ENCODE measurements at regions not wholly inside any gene's neighbourhood (a gene's known extent, or its start where the extent isn't known, plus 50 kb on each side); places are given as distances from the start of the nearest gene placed in this dataset.

GRCh38 chr6:11350294-11350693 lies 117.8 kb upstream of the NEDD9 start:
- peak; percentile 99 for DNase-seq

- DNase-seq: no peak
Observed at GRCh38 chr6:11349880-11350279, 117.4 kb upstream of the NEDD9 start.

GRCh38 chr6:11346516-11346915 lies 114.0 kb upstream of the NEDD9 start:
- DNase-seq: no peak

GRCh38 chr6:11345536-11345935 lies 113.1 kb upstream of the NEDD9 start:
- no peak for DNase-seq

GRCh38 chr6:11343963-11344723 lies 111.7 kb upstream of the NEDD9 start:
- DNase-seq: no peak

- no peak for DNase-seq
Observed at GRCh38 chr6:11341867-11342266, 109.4 kb upstream of the NEDD9 start.

GRCh38 chr6:11341303-11341702 lies 108.8 kb upstream of the NEDD9 start:
- no peak for DNase-seq

GRCh38 chr6:11339380-11339779 lies 106.9 kb upstream of the NEDD9 start:
- no peak for DNase-seq

- DNase-seq: no peak
Observed at GRCh38 chr6:11337306-11337705, 104.8 kb upstream of the NEDD9 start.

GRCh38 chr6:11335826-11336225 lies 103.4 kb upstream of the NEDD9 start:
- no peak for DNase-seq

- no peak for DNase-seq
Observed at GRCh38 chr6:11333132-11333849, 100.8 kb upstream of the NEDD9 start.

GRCh38 chr6:11332463-11332862 lies 100.0 kb upstream of the NEDD9 start:
- no peak for DNase-seq

- no peak for DNase-seq
Observed at GRCh38 chr6:11331111-11331510, 98.6 kb upstream of the NEDD9 start.

- peak; percentile 54 to 73 for DNase-seq
Observed at GRCh38 chr6:11330413-11330760, 97.9 kb upstream of the NEDD9 start.

- no peak for DNase-seq
Observed at GRCh38 chr6:11329726-11330412, 97.4 kb upstream of the NEDD9 start.

GRCh38 chr6:11328613-11329247 lies 96.3 kb upstream of the NEDD9 start:
- DNase-seq: no peak

- no peak for DNase-seq
Observed at GRCh38 chr6:11327961-11328360, 95.5 kb upstream of the NEDD9 start.

- no peak for DNase-seq
Observed at GRCh38 chr6:11326116-11326515, 93.6 kb upstream of the NEDD9 start.

GRCh38 chr6:11324453-11325015 lies 92.1 kb upstream of the NEDD9 start:
- DNase-seq: no peak

- peak; percentile 100 for DNase-seq
Observed at GRCh38 chr6:11323666-11324452, 91.4 kb upstream of the NEDD9 start.

GRCh38 chr6:11322252-11322885 lies 89.9 kb upstream of the NEDD9 start:
- DNase-seq: no peak
